ENCODE measurements at regions not wholly inside any gene's neighbourhood (a gene's known extent, or its start where the extent isn't known, plus 50 kb on each side); places are given as distances from the start of the nearest gene placed in this dataset.

DNA sequence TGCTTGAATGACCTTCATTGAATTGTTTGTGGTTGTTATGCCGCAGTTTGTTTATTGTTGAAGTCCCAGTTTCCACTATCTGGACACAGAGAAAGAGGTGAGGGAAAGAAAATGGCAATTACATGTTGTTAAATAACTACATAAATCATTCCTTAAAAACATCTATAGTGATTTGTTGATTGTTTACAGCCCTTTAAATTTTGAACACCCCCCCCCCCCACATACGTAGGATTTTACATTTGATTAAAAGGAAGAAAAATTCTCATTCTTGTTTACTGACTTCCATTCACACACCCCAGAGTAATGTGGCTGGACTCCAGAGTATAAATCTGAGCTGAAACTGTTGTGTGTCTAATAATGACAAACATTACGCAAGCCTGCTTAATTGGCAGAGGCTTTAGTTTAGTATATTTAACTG, 87.1 kb upstream of the FAM174A start (continued):
- TF ChIP-seq TCF12 (IDR thresholded peaks at IDR 0.05; ENCODE audit: low read depth, low read length): no peak
- no peak for TF ChIP-seq NANOG (IDR thresholded peaks at IDR 0.05; ENCODE audit: insufficient read depth, low read depth, low read length, poor library complexity, severe bottlenecking)
- TF ChIP-seq TEAD4 (IDR thresholded peaks at IDR 0.05; ENCODE audit: low read depth, low read length): no peak
- no peak for TF ChIP-seq KDM1A (IDR thresholded peaks at IDR 0.05; ENCODE audit: borderline replicate concordance, low read length)
- no peak for TF ChIP-seq GTF2F1 (IDR thresholded peaks at IDR 0.05; ENCODE audit: borderline replicate concordance, low read depth, low read length)
- TF ChIP-seq CBX5 (IDR thresholded peaks at IDR 0.05; ENCODE audit: low read depth, low read length): no peak
- no peak for TF ChIP-seq TAF1 (IDR thresholded peaks at IDR 0.05; ENCODE audit: low read depth, low read length)
- no peak for TF ChIP-seq EGR1 (IDR thresholded peaks at IDR 0.05; ENCODE audit: borderline replicate concordance, low read depth, low read length)
- TF ChIP-seq, protein P1, sequence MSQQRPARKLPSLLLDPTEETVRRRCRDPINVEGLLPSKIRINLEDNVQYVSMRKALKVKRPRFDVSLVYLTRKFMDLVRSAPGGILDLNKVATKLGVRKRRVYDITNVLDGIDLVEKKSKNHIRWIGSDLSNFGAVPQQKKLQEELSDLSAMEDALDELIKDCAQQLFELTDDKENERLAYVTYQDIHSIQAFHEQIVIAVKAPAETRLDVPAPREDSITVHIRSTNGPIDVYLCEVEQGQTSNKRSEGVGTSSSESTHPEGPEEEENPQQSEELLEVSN (IDR thresholded peaks at IDR 0.05): no peak
- no peak for TF ChIP-seq SAP30 (IDR thresholded peaks at IDR 0.05; ENCODE audit: insufficient read depth, insufficient replicate concordance, low read length)
- no peak for TF ChIP-seq ASH2L (IDR thresholded peaks at IDR 0.05; ENCODE audit: low read length)

Data from H1 (cell line).